GM19328 (cell line): ENCODE measurements at regions not wholly inside any gene's neighbourhood (a gene's known extent, or its start where the extent isn't known, plus 50 kb on each side); places are given as distances from the start of the nearest gene placed in this dataset.

Source experiments
- ATAC-seq: cut with Tn5 transposase; IDR thresholded peaks from one replicate; pipeline ENCODE4 v1.9.1; 2021; ENCODE audit warnings: mild to moderate bottlenecking, moderate library complexity; ENCODE audit not compliant: unreplicated experiment

GRCh38 chr12:74899031-74899829, 310.4 kb downstream of the KCNC2 start:
- ATAC-seq = no peak

GRCh38 chr12:74900232-74900631, 309.4 kb downstream of the KCNC2 start:
- ATAC-seq = no peak

- ATAC-seq = no peak
These were observed 306.1 kb downstream of the KCNC2 start for GRCh38 chr12:74903522-74903921.

- no peak for ATAC-seq
These were observed 303.4 kb downstream of the KCNC2 start for GRCh38 chr12:74906224-74906623.

GRCh38 chr12:74910831-74911230, 298.8 kb downstream of the KCNC2 start:
- ATAC-seq = no peak

GRCh38 chr12:74914378-74914777, 295.3 kb downstream of the KCNC2 start:
- ATAC-seq = no peak

GRCh38 chr12:74915718-74916117, 293.9 kb downstream of the KCNC2 start:
- no peak for ATAC-seq

GRCh38 chr12:74917743-74918142, 291.9 kb downstream of the KCNC2 start:
- ATAC-seq = no peak

GRCh38 chr12:74918291-74918690, 291.3 kb downstream of the KCNC2 start:
- no peak for ATAC-seq

- ATAC-seq = no peak
These were observed 287.5 kb downstream of the KCNC2 start for GRCh38 chr12:74922117-74922516.

GRCh38 chr12:74922642-74923041, 287.0 kb downstream of the KCNC2 start:
- no peak for ATAC-seq

GRCh38 chr12:74941670-74942069, 268.0 kb downstream of the KCNC2 start:
- no peak for ATAC-seq

GRCh38 chr12:74945771-74946198, 263.9 kb downstream of the KCNC2 start:
- no peak for ATAC-seq

GRCh38 chr12:74953697-74954096, 255.9 kb downstream of the KCNC2 start:
- ATAC-seq = no peak

GRCh38 chr12:74957231-74957630, 252.4 kb downstream of the KCNC2 start:
- no peak for ATAC-seq

- no peak for ATAC-seq
These were observed 252.0 kb downstream of the KCNC2 start for GRCh38 chr12:74957634-74958033.

GRCh38 chr12:74959657-74960056, 250.0 kb downstream of the KCNC2 start:
- ATAC-seq = no peak

GRCh38 chr12:74963304-74963703, 246.3 kb downstream of the KCNC2 start:
- no peak for ATAC-seq

- no peak for ATAC-seq
These were observed 245.7 kb downstream of the KCNC2 start for GRCh38 chr12:74963867-74964331.

- no peak for ATAC-seq
These were observed 245.2 kb downstream of the KCNC2 start for GRCh38 chr12:74964390-74964789.

- no peak for ATAC-seq
These were observed 238.4 kb downstream of the KCNC2 start for GRCh38 chr12:74971201-74971600.

- no peak for ATAC-seq
These were observed 231.7 kb downstream of the KCNC2 start for GRCh38 chr12:74977832-74978481.
